NCI-H2107 treated with DMSO at 0.1 percent for 48 hours (cell line): ENCODE measurements at regions not wholly inside any gene's neighbourhood (a gene's known extent, or its start where the extent isn't known, plus 50 kb on each side); places are given as distances from the start of the nearest gene placed in this dataset.

ENCODE experiments used
- DNase-seq: peaks from one replicate; lab custom pipeline; 2025; ENCODE audit not compliant: unreplicated experiment; lab: John Stamatoyannopoulos, UW

GRCh38 chr13:111844222-111844671, 222.7 kb upstream of the SOX1 start:
- DNase-seq: no peak

GRCh38 chr13:111844682-111845081, 222.3 kb upstream of the SOX1 start:
- DNase-seq: no peak

GRCh38 chr13:111845621-111846351, 221.2 kb upstream of the SOX1 start:
- DNase-seq: peak; percentile 85

- peak; percentile 95 for DNase-seq
Measured at GRCh38 chr13:111846391-111847159, 220.4 kb upstream of the SOX1 start.

GRCh38 chr13:111847964-111848363, 219.0 kb upstream of the SOX1 start:
- no peak for DNase-seq

GRCh38 chr13:111850458-111850857, 216.5 kb upstream of the SOX1 start:
- DNase-seq: no peak

GRCh38 chr13:111850976-111851375, 216.0 kb upstream of the SOX1 start:
- no peak for DNase-seq

GRCh38 chr13:111852725-111853518, 214.0 kb upstream of the SOX1 start:
- peak; percentile 73 for DNase-seq

- DNase-seq: peak; percentile 98
Measured at GRCh38 chr13:111853721-111854120, 213.2 kb upstream of the SOX1 start.

- peak; percentile 63 for DNase-seq
Measured at GRCh38 chr13:111854403-111854802, 212.5 kb upstream of the SOX1 start.

GRCh38 chr13:111855191-111855590, 211.8 kb upstream of the SOX1 start:
- no peak for DNase-seq

- DNase-seq: no peak
Measured at GRCh38 chr13:111855786-111856185, 211.2 kb upstream of the SOX1 start.

- DNase-seq: no peak
Measured at GRCh38 chr13:111856571-111856970, 210.4 kb upstream of the SOX1 start.

- DNase-seq: no peak
Measured at GRCh38 chr13:111857336-111857735, 209.6 kb upstream of the SOX1 start.

- DNase-seq: no peak
Measured at GRCh38 chr13:111857846-111858560, 208.9 kb upstream of the SOX1 start.

GRCh38 chr13:111858571-111858970, 208.4 kb upstream of the SOX1 start:
- DNase-seq: no peak

- DNase-seq: peak; percentile 75
Measured at GRCh38 chr13:111859354-111860230, 207.4 kb upstream of the SOX1 start.

GRCh38 chr13:111860231-111860552, 206.8 kb upstream of the SOX1 start:
- DNase-seq: peak; percentile 42

GRCh38 chr13:111861319-111861718, 205.6 kb upstream of the SOX1 start:
- no peak for DNase-seq

- no peak for DNase-seq
Measured at GRCh38 chr13:111861766-111862366, 205.1 kb upstream of the SOX1 start.
